Stimulated activated naive CD8-positive, alpha-beta T cell treated with anti-CD3 and anti-CD28 coated beads, Interleukin-15, Interleukin-2, amounts not matched to agents 100 ng/mL and 50 ng/mL, for 24 hours (primary cell): ENCODE measurements at regions not wholly inside any gene's neighbourhood (a gene's known extent, or its start where the extent isn't known, plus 50 kb on each side); places are given as distances from the start of the nearest gene placed in this dataset.
"Not testable (repeated sequence)": the region's sequence is repeated elsewhere in the genome, so short reads cannot be mapped to it uniquely, and the experiment has no call there.

Experiments
- H3K27ac Mint-ChIP-seq: one replicate; pipeline ENCODE4 v1.8.0; 2021; ENCODE audit warnings: mild to moderate bottlenecking, mixed read lengths
- H3K27me3 Mint-ChIP-seq: one replicate; pipeline ENCODE4 v1.8.0; 2021; ENCODE audit warnings: mixed read lengths
- H3K36me3 Mint-ChIP-seq: one replicate; pipeline ENCODE4 v1.8.0; 2021; ENCODE audit warnings: low read depth, mixed read lengths
- H3K4me1 Mint-ChIP-seq: one replicate; pipeline ENCODE4 v1.8.0; 2021; ENCODE audit warnings: low read depth, mixed read lengths
- H3K4me3 Mint-ChIP-seq: one replicate; pipeline ENCODE4 v1.8.0; 2021; ENCODE audit warnings: mild to moderate bottlenecking, mixed read lengths
- H3K9me3 Mint-ChIP-seq: one replicate; pipeline ENCODE4 v1.8.0; 2021; ENCODE audit warnings: mixed read lengths

- not testable (repeated sequence) for H3K36me3 Mint-ChIP-seq, H3K4me1 Mint-ChIP-seq, H3K27me3 Mint-ChIP-seq, H3K27ac Mint-ChIP-seq, H3K4me3 Mint-ChIP-seq, H3K9me3 Mint-ChIP-seq
Measured at GRCh38 chr3:196133869-196134268, 52.0 kb upstream of the TFRC start.

GRCh38 chr3:196131921-196132320 lies 50.0 kb upstream of the TFRC start:
- no peaks in the 10 kb centered on the region for H3K36me3 Mint-ChIP-seq
- peaks cover 9% of the 10 kb centered on the region for H3K4me1 Mint-ChIP-seq
- no peaks in the 10 kb centered on the region for H3K9me3 Mint-ChIP-seq
- no peak overlapping the region for H3K4me3 Mint-ChIP-seq
- H3K27ac Mint-ChIP-seq = no peak overlapping the region
- H3K27me3 Mint-ChIP-seq = no peaks in the 10 kb centered on the region
